Fibroblast of skin of right biceps (primary cell): ENCODE measurements at regions not wholly inside any gene's neighbourhood (a gene's known extent, or its start where the extent isn't known, plus 50 kb on each side); places are given as distances from the start of the nearest gene placed in this dataset.
"Not testable (repeated sequence)": the region's sequence is repeated elsewhere in the genome, so short reads cannot be mapped to it uniquely, and the experiment has no call there.

Experiments used
- DNase-seq: peaks from one replicate; pipeline ENCODE4 v3.0.0-alpha.2; 2013

GRCh38 chr12:124379938-124380754, 85.3 kb downstream of the RFLNA start:
- DNase-seq: peak; percentile 93

GRCh38 chr12:124379379-124379937, 84.6 kb downstream of the RFLNA start:
- no peak for DNase-seq

- DNase-seq: no peak
Measured at GRCh38 chr12:124378926-124379325, 84.0 kb downstream of the RFLNA start.

GRCh38 chr12:124377981-124378509, 83.2 kb downstream of the RFLNA start:
- DNase-seq: no peak

GRCh38 chr12:124376435-124376834, 81.5 kb downstream of the RFLNA start:
- no peak for DNase-seq

GRCh38 chr12:124375789-124376175, 80.9 kb downstream of the RFLNA start:
- DNase-seq: no peak

GRCh38 chr12:124375141-124375788, 80.4 kb downstream of the RFLNA start:
- DNase-seq: no peak

- DNase-seq: no peak
Measured at GRCh38 chr12:124374567-124374966, 79.7 kb downstream of the RFLNA start.

GRCh38 chr12:124374147-124374546, 79.3 kb downstream of the RFLNA start:
- no peak for DNase-seq

GRCh38 chr12:124373701-124374100, 78.8 kb downstream of the RFLNA start:
- not testable (repeated sequence) for DNase-seq

- DNase-seq: no peak
Measured at GRCh38 chr12:124372831-124373230, 77.9 kb downstream of the RFLNA start.

- DNase-seq: no peak
Measured at GRCh38 chr12:124371970-124372555, 77.2 kb downstream of the RFLNA start.

- no peak for DNase-seq
Measured at GRCh38 chr12:124371366-124371765, 76.5 kb downstream of the RFLNA start.

GRCh38 chr12:124370851-124371250, 76.0 kb downstream of the RFLNA start:
- no peak for DNase-seq

- no peak for DNase-seq
Measured at GRCh38 chr12:124370384-124370783, 75.5 kb downstream of the RFLNA start.

- DNase-seq: no peak
Measured at GRCh38 chr12:124369827-124370378, 75.0 kb downstream of the RFLNA start.

GRCh38 chr12:124369055-124369826, 74.3 kb downstream of the RFLNA start:
- DNase-seq: peak; percentile 73

GRCh38 chr12:124368421-124369032, 73.6 kb downstream of the RFLNA start:
- no peak for DNase-seq

GRCh38 chr12:124365726-124366430, 71.0 kb downstream of the RFLNA start:
- DNase-seq: no peak
